Upper lobe of left lung (tissue), 6 donors: ENCODE measurements at regions not wholly inside any gene's neighbourhood (a gene's known extent, or its start where the extent isn't known, plus 50 kb on each side); places are given as distances from the start of the nearest gene placed in this dataset.
"Not testable (repeated sequence)": the region's sequence is repeated elsewhere in the genome, so short reads cannot be mapped to it uniquely, and the experiment has no call there.

Experiments used
- ATAC-seq, 2 donors: fragments of 200-7000 bp; cut with Tn5 transposase; one replicate each; pipeline ENCODE4 v1.9.1; 2022; ENCODE audit warnings: mild to moderate bottlenecking in 2 of 2, moderate library complexity in 2 of 2; ENCODE audit not compliant: low FRiP score in 2 of 2
- DNase-seq, 2 donors: peaks; one replicate each; pipeline ENCODE4 v3.0.0-alpha.2; 2019 to 2020
- H3K27ac ChIP-seq, 4 donors: fragments of 200-600 bp; sonication (generic); one replicate each; pipeline ENCODE4 v1.5.1; 2016 to 2019
- H3K27me3 ChIP-seq, 4 donors: fragments of 200-600 bp; sonication (generic); one replicate each; pipeline ENCODE4 v1.5.1; 2017 to 2019
- H3K36me3 ChIP-seq, 4 donors: fragments of 200-600 bp; sonication (generic); one replicate each; pipeline ENCODE4 v1.5.1; 2016 to 2019
- H3K4me1 ChIP-seq, 4 donors: fragments of 200-600 bp; sonication (generic); one replicate each; pipeline ENCODE4 v1.5.1; 2018 to 2019
- H3K4me3 ChIP-seq, 4 donors: fragments of 200-600 bp; sonication (generic); one replicate each; pipeline ENCODE4 v1.5.1; 2017 to 2019; ENCODE audit warnings: mild to moderate bottlenecking in 2 of 4, moderate library complexity in 1 of 4
- H3K9me3 ChIP-seq, 4 donors: fragments of 200-600 bp; sonication (generic); one replicate each; pipeline ENCODE4 v1.5.1; 2018 to 2019
- EP300 ChIP-seq, 4 donors: sonication (generic); formaldehyde crosslinking; IDR thresholded peaks; one replicate each; pipeline ENCODE4 v1.5.1; 2017; ENCODE audit warnings: antibody characterized with exemption in 4 of 4, control low read depth in 2 of 4
- POLR2A ChIP-seq, 4 donors: fragments of 450-650 bp; IDR thresholded peaks; one replicate each; pipeline ENCODE4 v1.5.1; 2016 to 2017; ENCODE audit warnings: antibody characterized with exemption in 4 of 4, mild to moderate bottlenecking in 2 of 4
- POLR2AphosphoS5 ChIP-seq, 2 donors: sonication (generic); formaldehyde crosslinking; IDR thresholded peaks; one replicate each; pipeline ENCODE4 v1.5.1; 2017; ENCODE audit warnings: antibody characterized with exemption in 2 of 2
- WGBS, 2 donors: methylation state at CpG; one replicate each; pipeline ENCODE4 v1.1.5; 2017 to 2018; 5-methylcytosine and 5-hydroxymethylcytosine counted together
- TF ChIP-seq, protein P1 (sequence below), 6 experiments: fragments of 450-650 bp in 4 of 6; fragments of 200-600 bp in 2 of 6; sonication (generic) in 2 of 6; IDR thresholded peaks; one replicate each; pipeline ENCODE4 v1.5.1; 2016 to 2019; ENCODE audit warnings: antibody characterized with exemption in 6 of 6
- donor health status: DM: no; HTN: no; CAD: no; lungs with moderate emphysema.
- donor health status: DM: no; HTN: yes; CAD: no; lungs with severe emphysema.

DNA sequence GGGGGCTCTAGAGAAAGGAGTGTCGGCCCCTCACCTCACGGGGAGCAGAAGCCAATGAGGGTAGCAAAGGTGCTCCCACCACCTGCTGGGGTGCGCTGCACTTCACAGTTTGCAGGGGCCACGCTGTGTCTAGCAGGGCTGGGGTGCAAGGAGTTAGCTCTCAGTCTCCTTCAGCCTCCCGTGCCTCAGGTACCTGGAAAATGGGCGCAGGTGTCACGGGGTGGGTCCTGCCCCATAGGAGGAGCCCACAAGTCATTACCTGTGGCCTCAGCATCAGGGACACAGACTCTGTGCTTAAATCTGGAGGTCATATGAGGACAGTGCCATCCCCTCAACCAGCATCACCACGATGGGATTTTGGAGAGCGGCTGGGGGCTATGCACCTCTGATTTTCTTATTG is 326.7 kb downstream of the ADGRD1 start:
- no peaks in the 10 kb centered on the region for H3K9me3 ChIP-seq
- WGBS, 2 donors = 77 to 88% methylated on average over 6 to 8 of the region's 9 CpGs
- ATAC-seq (no peak), DNase-seq (peak in 1 of 2 donors; percentile 15)
- H3K36me3 ChIP-seq = no peaks in the 10 kb centered on the region
- no peaks in the 10 kb centered on the region for H3K4me1 ChIP-seq
- H3K27me3 ChIP-seq = no peaks in the 10 kb centered on the region
- TF ChIP-seq EP300 (IDR thresholded peaks at IDR 0.05) (no peak), POLR2A (IDR thresholded peaks at IDR 0.05) (no peak), POLR2AphosphoS5 (IDR thresholded peaks at IDR 0.05) (no peak)
- TF ChIP-seq, protein P1, sequence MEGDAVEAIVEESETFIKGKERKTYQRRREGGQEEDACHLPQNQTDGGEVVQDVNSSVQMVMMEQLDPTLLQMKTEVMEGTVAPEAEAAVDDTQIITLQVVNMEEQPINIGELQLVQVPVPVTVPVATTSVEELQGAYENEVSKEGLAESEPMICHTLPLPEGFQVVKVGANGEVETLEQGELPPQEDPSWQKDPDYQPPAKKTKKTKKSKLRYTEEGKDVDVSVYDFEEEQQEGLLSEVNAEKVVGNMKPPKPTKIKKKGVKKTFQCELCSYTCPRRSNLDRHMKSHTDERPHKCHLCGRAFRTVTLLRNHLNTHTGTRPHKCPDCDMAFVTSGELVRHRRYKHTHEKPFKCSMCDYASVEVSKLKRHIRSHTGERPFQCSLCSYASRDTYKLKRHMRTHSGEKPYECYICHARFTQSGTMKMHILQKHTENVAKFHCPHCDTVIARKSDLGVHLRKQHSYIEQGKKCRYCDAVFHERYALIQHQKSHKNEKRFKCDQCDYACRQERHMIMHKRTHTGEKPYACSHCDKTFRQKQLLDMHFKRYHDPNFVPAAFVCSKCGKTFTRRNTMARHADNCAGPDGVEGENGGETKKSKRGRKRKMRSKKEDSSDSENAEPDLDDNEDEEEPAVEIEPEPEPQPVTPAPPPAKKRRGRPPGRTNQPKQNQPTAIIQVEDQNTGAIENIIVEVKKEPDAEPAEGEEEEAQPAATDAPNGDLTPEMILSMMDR (IDR thresholded peaks at IDR 0.05) = no peak
- H3K27ac ChIP-seq = no peak overlapping the region
- H3K4me3 ChIP-seq = no peak overlapping the region

DNA sequence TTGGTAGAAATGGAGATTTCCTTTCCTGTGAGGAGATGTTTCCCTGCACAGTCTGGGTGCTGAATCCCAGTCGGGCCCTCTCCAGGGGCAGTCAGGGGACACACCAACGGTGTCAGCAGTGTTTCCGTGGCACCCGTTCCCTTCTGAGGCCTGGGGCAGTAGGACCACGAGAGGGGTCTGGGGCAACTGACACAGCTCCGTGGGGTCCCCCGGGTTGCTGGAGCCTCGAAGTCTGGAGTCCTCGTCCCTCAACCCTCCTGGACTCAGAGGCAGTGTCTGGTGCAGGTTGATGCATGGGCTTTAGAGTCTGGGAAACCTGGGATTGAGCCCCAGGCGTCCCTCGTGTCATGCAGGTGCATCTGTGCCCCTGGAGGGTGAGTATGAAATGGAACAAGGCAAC is 327.3 kb downstream of the ADGRD1 start:
- TF ChIP-seq EP300 (IDR thresholded peaks at IDR 0.05) = no peak
- no peak for TF ChIP-seq POLR2AphosphoS5 (IDR thresholded peaks at IDR 0.05)
- TF ChIP-seq, protein P1 (IDR thresholded peaks at IDR 0.05) = no peak
- no peak for TF ChIP-seq POLR2A (IDR thresholded peaks at IDR 0.05)
- Histone ChIP-seq H3K27me3 (no peaks in the 10 kb centered on the region), H3K27ac (no peak overlapping the region), H3K36me3 (no peaks in the 10 kb centered on the region), H3K4me3 (no peak overlapping the region), H3K9me3 (no peaks in the 10 kb centered on the region), H3K4me1 (no peaks in the 10 kb centered on the region)
- DNase-seq (peak; percentile 5 to 25), ATAC-seq (no peak)
- WGBS, 2 donors = 80 to 93% methylated on average over 10 to 11 of the region's 11 CpGs

DNA sequence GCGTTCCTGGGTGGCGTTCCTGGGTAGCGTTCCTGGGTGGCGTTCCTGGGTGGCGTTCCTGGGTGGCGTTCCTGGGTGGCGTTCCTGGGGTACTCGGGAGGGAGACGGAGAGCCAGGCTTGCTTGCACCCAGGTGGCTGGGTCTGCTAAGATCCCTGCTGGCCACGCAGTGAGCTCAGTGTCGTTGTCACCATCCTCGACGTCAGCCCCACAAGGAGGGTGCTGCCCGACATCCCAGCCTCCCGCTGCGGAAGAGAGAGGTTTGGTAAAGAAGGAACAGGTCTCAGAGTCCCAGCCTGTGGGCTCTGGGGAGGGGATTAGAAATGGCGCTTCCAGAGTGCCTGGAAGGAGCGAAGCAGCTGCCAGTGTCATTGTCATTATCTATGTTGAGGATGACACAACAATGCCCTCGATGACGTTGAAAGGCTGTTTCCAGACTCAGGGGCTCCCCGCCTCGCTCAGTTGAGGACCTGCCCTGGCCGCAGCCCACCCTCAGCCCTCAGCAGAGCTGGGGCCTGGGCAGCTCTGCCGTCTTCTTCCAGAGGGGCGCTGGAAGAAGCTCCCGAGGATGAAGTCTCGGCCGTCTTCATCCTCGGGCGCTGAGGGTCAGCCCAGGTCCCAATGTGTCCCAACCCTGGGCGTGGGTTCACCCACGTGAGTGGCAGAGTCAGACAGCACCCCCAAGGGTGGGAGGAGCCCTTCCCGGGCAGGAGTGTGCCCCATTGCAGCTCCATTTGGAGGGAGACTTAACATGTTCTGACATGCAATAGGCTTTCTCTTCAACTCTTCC is 328.8 kb downstream of the ADGRD1 start:
- no peak overlapping the region for H3K4me3 ChIP-seq
- ATAC-seq (no peak), DNase-seq (peak; percentile 11 to 33)
- no peaks in the 10 kb centered on the region for H3K4me1 ChIP-seq
- no peak for TF ChIP-seq EP300 (IDR thresholded peaks at IDR 0.05)
- TF ChIP-seq POLR2A (IDR thresholded peaks at IDR 0.05) = no peak
- TF ChIP-seq, protein P1 (IDR thresholded peaks at IDR 0.05) = no peak
- no peak for TF ChIP-seq POLR2AphosphoS5 (IDR thresholded peaks at IDR 0.05)
- no peaks in the 10 kb centered on the region for H3K27me3 ChIP-seq
- H3K27ac ChIP-seq = no peak overlapping the region
- whole genome bisulfite sequencing, 2 donors = 84 to 91% methylated on average over 27 to 33 of the region's 33 CpGs
- H3K36me3 ChIP-seq = no peaks in the 10 kb centered on the region
- H3K9me3 ChIP-seq = no peaks in the 10 kb centered on the region

DNA sequence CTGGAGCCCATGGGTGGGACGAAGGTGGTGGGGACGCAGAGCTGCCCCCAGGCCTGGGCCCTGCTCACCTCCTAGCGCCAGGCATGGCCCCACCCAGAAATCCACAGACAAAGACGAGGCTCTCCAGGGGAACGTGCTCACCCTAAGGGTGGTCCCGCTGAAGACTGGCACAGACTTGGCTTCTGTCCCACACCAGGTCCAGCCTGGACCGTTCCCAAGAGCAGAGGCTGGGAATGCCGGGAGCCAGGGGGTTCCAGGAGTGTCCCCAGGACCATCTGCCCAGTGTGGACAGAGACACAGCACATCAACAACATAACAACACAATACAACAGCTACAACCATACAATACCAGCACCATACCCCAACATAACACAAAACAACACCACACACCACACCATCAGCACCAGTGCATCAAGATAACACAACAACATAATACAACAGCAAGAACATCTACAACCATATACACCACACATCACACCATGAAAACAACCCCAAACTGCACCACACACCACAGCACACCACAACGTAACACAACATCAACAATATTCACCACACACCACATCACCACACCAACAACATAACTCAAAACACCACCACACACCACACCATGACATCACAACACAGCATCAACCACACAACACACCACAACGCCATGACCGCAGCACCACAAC is 329.6 kb downstream of the ADGRD1 start:
- peak in 1 of 2 donors; percentile 22 for DNase-seq
- TF ChIP-seq POLR2A (IDR thresholded peaks at IDR 0.05) (no peak), POLR2AphosphoS5 (IDR thresholded peaks at IDR 0.05) (no peak)
- WGBS, 2 donors = 70 to 95% methylated on average over 4 to 10 of the region's 11 CpGs
- no peaks in the 10 kb centered on the region for H3K27me3 ChIP-seq
- no peak overlapping the region for H3K4me3 ChIP-seq
- H3K36me3 ChIP-seq = no peaks in the 10 kb centered on the region
- H3K9me3 ChIP-seq = no peaks in the 10 kb centered on the region
- no peaks in the 10 kb centered on the region for H3K4me1 ChIP-seq
- no peak overlapping the region for H3K27ac ChIP-seq
- no peak for ATAC-seq

DNA sequence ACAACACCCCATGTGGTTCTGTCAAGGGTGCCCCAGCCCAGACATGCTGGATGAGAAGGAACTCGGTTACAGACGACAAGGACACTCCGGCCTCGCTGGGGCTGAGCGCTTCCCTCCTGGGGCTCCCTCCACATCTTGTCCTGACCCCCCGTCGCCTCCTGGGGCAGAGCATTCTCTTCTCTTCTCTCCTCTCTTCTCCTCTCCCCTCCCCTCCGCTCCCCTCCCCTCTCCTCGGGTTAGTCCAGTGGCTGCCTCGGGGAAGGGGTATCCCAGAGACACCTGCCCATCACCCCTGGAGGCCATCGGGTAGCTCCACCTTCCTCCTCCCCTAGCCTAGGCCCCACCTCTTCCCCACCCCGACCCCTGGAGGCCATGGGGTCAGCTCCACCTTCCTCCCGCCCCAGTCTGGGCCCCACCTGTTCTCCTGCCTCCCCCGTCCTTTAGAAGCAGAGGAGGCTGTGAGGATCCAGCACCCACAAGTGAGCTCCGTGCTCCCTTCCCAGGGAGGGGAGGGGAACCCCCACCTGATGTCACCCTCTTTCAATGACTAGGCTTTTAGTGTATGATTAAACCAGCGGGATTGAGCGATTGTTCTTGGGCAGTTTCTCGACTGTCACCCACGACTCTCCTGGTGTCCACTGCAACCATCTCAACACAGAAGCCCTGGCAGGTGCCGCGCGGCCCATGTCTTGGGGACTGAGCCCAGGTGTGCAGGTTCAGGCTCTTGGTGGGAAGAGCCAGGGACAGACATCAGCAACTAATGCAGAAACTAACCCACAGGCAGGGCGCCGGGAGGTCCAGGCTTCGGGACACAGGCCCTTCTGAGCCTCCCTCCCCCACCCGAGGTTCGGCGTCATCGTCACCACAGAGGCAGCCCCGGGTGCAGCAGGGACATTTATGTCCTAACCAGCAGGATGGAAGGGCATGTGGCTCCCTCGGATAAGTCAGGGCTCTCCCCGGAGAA is 330.4 kb downstream of the ADGRD1 start:
- not testable (repeated sequence) for H3K4me3 ChIP-seq, H3K27ac ChIP-seq, H3K36me3 ChIP-seq, H3K9me3 ChIP-seq, ATAC-seq, H3K4me1 ChIP-seq, H3K27me3 ChIP-seq
- WGBS, 2 donors = 83 to 88% methylated on average over 19 to 23 of the region's 32 CpGs
- DNase-seq = peak; percentile 20 to 58

DNA sequence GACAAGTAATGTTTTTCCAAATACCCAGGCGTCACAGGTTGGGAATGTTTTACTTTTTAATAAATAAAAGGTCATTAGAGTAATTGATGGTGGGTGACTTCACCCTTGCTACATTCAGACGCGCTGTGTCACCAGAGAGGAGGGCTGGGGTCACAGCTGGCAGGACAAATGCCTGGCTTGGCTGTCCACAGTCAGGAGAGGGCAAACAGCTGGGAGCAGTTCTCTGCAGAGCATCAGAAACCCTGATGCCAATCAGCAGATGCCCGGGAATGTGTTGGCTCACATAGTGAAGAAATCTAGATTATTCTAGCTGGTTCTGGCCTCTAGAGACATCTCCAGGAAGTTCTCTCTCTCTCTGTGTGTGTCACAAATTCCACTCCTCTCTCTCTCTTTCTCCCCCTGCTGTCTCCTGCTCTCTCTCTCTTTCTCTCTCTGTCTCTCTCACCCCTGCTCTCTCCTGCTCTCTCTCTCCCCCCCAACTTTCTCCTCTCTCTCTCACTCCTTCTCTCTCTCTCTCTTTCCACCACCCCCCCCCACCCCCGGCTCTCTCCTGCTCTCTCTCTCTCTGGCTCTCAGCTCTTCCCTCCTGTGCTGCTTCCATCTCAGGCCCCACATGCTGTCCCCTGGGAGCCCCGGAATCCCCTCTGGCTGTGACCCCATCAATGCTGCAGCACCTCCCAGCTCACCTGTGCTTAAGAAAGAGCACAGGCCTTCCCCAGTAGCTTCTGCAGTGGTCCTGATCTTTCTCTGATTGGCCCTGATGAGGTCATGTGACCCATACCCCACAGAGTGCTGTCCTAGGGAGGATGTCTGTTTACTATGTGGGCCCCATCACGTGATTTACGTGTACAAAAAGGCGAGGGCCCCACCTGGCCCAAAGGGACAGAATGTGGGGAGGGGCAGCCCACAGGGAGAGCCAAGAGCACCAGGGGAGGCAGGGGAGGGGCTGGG is 331.5 kb downstream of the ADGRD1 start:
- WGBS, 2 donors = 54 to 60% methylated on average over 6 of the region's 9 CpGs
- DNase-seq = peak in 1 of 2 donors; percentile 10
- not testable (repeated sequence) for H3K9me3 ChIP-seq, H3K27ac ChIP-seq, H3K4me3 ChIP-seq, H3K4me1 ChIP-seq, H3K27me3 ChIP-seq, H3K36me3 ChIP-seq, ATAC-seq

DNA sequence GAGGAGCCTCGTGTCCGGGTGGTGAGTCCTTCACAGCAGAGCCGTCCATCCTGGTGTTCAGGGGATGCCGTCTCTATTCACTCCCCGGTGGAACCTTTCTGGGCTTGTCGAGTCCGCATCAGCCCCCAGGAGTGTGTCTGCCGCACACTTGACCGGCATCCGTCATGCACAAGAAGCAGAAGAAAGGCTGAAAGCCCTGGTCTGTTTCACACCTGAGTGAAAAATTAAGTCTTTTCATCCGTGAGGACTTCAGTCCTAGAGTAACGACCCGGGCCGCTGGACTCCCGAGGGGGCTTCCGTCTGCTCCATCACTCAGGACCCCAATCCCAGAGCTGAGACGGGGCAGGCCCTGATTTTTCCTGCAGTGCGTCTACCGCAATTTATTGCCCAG is 332.2 kb downstream of the ADGRD1 start:
- not testable (repeated sequence) for H3K4me1 ChIP-seq, ATAC-seq, H3K9me3 ChIP-seq, H3K27me3 ChIP-seq, H3K36me3 ChIP-seq, H3K4me3 ChIP-seq, H3K27ac ChIP-seq
- peak; percentile 14 to 33 for DNase-seq
- 84 to 86% methylated on average over 5 to 14 of the region's 19 CpGs for WGBS, 2 donors

DNA sequence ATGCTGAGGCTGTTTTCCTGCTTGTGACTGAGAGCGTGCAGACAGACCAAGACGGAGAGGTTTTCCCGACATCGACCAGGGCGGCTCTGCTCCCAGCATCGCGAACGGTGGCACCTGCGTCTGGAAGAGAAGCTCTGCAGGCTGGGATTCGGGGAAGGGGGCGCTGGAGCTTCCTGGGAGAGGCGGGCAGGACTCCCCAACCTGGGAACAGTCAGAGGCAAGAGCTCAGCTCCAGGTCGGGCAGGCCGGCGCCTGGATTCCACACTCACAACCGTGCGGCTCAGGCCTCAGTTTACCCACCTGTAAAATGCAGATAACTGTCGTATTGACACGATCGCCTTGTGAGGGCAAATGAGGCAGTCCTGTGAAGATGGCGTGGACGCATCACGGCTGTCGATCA is 332.6 kb downstream of the ADGRD1 start:
- H3K27me3 ChIP-seq, H3K4me1 ChIP-seq, H3K27ac ChIP-seq, H3K4me3 ChIP-seq, H3K36me3 ChIP-seq, H3K9me3 ChIP-seq, ATAC-seq: not testable (repeated sequence)
- peak; percentile 14 to 49 for DNase-seq
- 88% methylated on average over 15 of the region's 24 CpGs; no CpG with 5 or more reads in 1 of the 2 donors for WGBS, 2 donors
